HG03064 (cell line): ENCODE measurements at regions not wholly inside any gene's neighbourhood (a gene's known extent, or its start where the extent isn't known, plus 50 kb on each side); places are given as distances from the start of the nearest gene placed in this dataset.
"Not testable (repeated sequence)": the region's sequence is repeated elsewhere in the genome, so short reads cannot be mapped to it uniquely, and the experiment has no call there.

Source experiments
- ATAC-seq: cut with Tn5 transposase; IDR thresholded peaks from one replicate; pipeline ENCODE4 v1.9.1; 2021; ENCODE audit warnings: low read depth; ENCODE audit not compliant: unreplicated experiment

- no peak for ATAC-seq
These were observed 89.9 kb upstream of the CIBAR2 start for GRCh38 chr16:85202051-85202601.

GRCh38 chr16:85202631-85203461 lies 90.6 kb upstream of the CIBAR2 start:
- ATAC-seq = no peak

DNA sequence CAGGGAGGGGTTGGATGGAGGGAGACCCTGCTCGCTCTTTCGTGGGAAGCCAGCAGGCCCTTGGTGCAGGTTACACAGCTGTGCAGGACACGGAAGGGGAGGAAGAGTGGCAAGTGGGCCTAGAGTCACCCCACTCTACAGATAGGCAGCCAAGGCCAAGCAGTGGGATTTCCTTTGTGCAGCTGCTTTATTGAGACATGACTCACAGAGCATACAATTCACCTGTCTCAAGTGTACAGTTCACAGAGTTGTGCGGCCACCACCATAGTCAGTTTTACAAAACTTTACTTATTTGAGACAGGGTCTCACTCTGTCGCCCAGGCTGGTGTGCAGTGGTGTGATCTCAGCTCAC lies 91.2 kb upstream of the CIBAR2 start:
- no peak for ATAC-seq

- no peak for ATAC-seq
These were observed 92.2 kb upstream of the CIBAR2 start for GRCh38 chr16:85204242-85205010.

DNA sequence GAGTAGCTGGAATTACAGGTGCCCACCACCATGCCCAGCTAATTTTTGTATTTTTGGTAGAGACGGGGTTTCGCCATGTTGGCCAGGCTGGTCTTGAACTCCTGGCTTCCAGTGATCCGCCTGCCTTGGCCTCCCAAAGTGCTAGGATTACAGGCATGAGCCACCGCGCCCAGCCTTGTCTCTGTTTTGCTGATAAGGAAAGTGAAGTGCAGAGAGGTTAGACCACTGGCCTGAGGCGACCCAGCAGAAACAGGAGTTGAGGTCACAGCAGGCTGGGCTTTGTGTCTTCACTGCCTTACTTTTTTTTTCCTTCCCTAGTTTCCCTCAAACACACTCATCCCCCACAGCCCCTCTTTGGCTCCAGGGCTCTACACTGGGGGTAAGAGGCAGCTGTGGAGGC lies 93.0 kb upstream of the CIBAR2 start:
- ATAC-seq = not testable (repeated sequence)

- no peak for ATAC-seq
These were observed 93.6 kb upstream of the CIBAR2 start for GRCh38 chr16:85205747-85206471.

DNA sequence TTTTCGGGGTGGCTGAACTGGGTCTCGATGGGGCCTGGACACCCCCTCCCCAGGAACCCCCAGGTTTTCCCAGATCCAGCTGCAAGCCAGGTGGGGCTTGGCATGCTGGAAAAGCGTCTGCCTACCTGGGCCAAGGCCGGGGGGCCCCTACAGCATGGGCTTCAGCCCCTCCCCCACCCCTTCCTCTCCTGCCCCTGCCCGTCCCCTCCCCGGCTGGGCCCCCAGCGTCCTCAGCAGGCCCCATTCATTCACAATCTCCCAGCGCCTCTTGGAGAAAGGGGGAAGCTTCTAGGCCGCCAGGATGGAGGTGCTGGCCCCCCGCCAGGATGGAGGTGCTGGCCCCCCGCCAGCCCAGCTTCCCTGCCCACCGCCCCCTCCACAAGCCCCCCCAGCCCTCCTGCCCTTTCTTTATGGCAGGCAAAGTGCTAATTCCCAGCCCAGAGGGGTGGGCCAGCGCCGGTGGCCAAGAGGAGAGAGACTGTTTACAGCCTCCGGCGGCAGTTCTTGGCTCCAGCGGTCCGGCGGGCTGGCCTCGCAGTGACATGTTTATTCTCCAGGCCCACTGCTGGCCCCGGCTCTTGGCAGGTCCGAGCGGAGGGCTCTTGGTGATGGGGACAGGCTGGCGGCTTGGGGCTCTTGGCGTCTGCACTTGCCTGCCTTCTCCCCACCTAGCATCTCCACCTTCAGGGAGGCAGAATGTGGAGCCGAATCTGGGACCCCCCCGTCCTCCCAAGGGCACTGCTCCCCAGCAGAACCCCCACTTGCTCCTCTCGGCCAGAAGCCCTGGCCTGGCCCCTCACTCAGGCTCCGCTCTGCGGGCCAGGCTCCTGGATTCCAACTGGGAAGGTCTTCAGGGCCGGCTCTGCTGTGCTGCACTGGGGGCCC lies 94.4 kb upstream of the CIBAR2 start:
- ATAC-seq = no peak

- ATAC-seq = no peak
These were observed 95.2 kb upstream of the CIBAR2 start for GRCh38 chr16:85207357-85207921.

GRCh38 chr16:85208181-85208580 lies 95.9 kb upstream of the CIBAR2 start:
- no peak for ATAC-seq

- no peak for ATAC-seq
These were observed 96.6 kb upstream of the CIBAR2 start for GRCh38 chr16:85208643-85209520.

DNA sequence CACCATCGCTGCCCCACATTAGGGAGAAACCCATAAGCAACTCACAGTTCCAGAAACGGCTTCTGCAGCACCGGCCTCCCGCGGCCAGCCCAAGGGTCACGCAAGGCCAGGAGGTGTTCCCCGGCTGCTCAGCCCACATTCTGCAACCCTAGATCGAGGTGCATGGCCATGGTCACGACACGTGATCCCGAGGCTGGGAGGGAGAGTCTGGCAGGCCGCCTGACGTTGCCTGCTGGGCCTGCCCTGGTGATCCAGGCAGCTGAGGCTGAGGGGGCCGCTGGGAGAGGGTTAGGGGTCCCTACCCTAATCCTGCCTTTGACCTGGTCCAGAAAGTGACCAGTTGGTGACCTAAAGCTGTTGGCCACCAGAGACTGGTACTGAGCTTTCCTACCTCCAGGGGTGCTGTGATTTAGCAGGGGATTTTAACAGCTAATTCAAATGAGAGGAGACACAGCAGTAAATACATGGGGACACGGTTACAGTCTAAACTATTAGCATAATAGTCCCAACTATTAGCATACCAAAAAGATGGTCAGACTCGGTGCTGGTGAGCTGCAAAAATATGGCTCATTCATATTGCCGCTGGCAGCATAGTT lies 97.4 kb upstream of the CIBAR2 start:
- no peak for ATAC-seq

- no peak for ATAC-seq
These were observed 98.3 kb upstream of the CIBAR2 start for GRCh38 chr16:85210423-85211169.

- ATAC-seq = no peak
These were observed 99.1 kb upstream of the CIBAR2 start for GRCh38 chr16:85211271-85211801.

GRCh38 chr16:85213926-85214675 lies 101.8 kb upstream of the CIBAR2 start:
- ATAC-seq = no peak

GRCh38 chr16:85215478-85216118 lies 103.3 kb upstream of the CIBAR2 start:
- ATAC-seq = no peak
